ENCODE measurements at regions not wholly inside any gene's neighbourhood (a gene's known extent, or its start where the extent isn't known, plus 50 kb on each side); places are given as distances from the start of the nearest gene placed in this dataset.
"Not testable (repeated sequence)": the region's sequence is repeated elsewhere in the genome, so short reads cannot be mapped to it uniquely, and the experiment has no call there.

DNA sequence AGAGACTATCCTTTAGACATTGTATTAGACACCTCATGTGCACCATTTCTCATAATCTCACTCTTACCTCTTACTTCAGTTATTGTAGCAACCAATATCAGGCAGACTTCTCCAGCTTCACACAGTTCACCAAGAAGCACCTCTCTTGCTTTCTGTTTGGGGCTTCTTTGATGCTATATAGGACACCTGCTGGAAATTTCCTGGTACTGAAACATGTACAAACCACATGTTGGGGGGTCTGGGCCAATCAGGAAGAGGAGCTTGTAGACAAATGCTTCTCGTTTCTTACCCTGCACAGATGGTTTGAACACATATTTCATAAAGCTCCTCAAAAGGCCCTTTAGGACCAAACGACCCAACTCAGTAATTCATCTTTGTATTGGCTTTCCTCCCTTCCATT is 212.1 kb downstream of the IZUMO3 start:
- no peak for DNase-seq

DNA sequence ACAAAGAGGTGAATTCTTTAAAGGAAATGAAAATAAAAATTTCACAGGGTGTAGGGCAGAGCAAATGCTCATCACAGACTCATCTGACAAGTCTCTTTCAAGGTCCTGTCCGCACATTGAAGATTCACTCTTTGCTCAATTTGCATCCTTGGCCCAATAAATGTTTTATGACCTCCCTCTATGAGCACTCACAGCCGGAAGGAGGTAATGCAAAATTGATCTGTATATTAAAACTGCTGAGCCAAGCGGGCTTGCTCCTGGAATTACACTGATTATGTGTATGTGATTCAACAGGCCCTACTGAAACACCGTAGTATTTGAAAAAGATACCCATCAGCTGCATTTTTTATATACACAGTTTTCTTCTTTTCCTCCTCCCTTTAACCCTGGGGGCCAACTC is 246.8 kb downstream of the IZUMO3 start:
- DNase-seq, result peak; percentile 93

DNA sequence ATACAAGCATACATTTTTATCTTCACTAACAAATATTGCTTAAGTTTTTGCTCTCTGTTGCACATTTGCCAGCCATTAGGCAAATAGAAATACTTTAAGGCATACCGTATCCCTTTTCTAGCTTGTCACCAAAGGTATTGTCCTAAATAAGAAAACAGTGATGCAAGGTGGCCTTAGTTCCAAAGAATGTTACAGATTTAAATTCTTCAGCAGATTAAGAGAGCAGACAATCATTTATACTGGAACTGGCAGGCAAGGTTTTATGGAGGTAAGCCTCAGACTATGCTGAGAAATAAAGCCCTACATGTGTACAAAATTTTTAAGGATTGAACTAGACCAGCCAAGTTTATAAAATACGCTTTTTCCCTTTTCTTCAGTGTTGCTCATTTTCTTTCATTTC is 247.8 kb downstream of the IZUMO3 start:
- DNase-seq, result no peak

DNA sequence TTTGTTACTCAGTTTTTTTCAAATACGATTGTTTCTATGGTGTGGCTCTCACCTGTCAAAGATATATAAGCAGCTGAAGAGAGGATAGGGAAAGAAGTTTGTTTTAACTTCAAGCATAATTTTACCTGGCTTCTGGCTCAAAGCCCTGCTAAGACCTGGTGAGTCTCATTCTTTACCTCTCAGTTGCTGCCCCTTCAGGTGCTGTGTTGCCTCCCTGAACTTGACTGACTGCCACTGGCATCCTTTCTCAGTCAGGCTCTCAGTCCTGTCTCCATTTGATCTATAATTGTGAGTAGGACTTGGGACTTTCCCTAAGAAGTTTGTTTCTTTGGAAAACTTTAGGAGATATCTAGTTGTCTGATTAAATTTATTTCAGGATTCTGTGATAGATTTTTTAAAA is 249.6 kb downstream of the IZUMO3 start:
- DNase-seq, result no peak

- peak; percentile 99 for DNase-seq
Measured at GRCh38 chr9:24293386-24293785, 252.3 kb downstream of the IZUMO3 start.

- DNase-seq, result no peak
Measured at GRCh38 chr9:24286761-24287160, 258.9 kb downstream of the IZUMO3 start.

DNA sequence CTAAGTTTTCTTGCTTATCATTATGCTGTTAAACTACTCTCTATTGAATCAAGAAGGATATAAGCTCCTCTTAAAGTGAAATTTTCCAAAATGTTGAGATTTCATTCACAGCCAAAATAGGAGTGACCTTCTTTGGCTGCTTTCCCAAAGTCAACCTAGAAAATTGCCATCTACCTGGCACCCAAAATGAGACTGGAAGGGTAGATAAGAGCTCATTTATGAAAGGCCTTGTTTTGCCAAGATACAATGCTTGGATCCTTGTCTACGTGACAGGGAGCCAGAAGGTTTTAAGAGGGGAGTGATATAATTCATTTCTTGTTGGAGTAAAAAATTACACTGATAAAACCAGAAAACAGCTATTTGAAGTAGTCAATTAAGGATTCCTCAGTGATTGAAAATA is 287.1 kb downstream of the IZUMO3 start:
- no peak for DNase-seq

GRCh38 chr9:24257726-24258125 is 288.0 kb downstream of the IZUMO3 start:
- DNase-seq, result no peak

DNA sequence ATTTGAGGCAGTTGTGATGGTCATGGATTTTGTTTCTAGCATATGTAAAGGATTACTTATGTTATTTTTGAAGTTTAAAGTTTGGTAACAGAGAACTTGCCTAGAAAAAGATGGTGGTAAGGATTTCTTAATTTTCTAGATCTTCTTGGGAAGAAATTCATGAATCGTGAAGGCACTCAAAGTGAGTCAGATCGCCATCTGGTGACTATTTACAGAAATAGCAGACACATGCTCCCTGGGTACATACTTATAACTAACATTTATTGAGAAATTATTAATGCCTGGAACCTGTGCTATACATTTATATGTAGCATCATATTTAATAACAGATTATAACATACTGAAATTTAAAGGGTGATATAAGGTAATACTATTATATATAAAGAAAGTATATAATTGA is 299.7 kb downstream of the IZUMO3 start:
- peak; percentile 47 for DNase-seq

- no peak for DNase-seq
Measured at GRCh38 chr9:24242576-24242975, 303.1 kb downstream of the IZUMO3 start.

DNA sequence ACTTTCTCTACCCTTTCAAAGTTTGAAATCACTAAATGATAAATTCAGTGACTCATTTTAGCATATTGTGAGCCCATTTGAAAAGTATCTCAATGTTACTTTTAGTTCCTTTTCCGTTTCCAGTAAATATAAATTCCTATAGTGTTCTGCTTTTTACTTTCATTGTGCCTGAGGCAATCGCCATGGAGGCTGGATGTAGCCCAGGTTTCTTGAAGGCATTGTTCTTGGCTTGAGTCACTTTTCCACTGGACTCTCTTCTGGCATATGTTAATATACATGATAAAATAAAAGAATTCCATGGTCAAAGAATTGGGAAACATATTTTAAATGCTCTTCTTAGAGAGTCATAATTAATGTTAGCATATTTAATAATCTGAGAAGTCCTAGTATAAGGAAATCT is 327.0 kb downstream of the IZUMO3 start:
- DNase-seq, result no peak

GRCh38 chr9:24210641-24211040 is 335.1 kb downstream of the IZUMO3 start:
- no peak for DNase-seq

- no peak for DNase-seq
Measured at GRCh38 chr9:24189986-24190385, 355.7 kb downstream of the IZUMO3 start.

GRCh38 chr9:24180572-24180971 is 354.5 kb upstream of the ELAVL2 start:
- not testable (repeated sequence) for DNase-seq

- no peak for DNase-seq
Measured at GRCh38 chr9:24144796-24145195, 318.8 kb upstream of the ELAVL2 start.

GRCh38 chr9:24135072-24135471 is 309.0 kb upstream of the ELAVL2 start:
- DNase-seq, result not testable (repeated sequence)

DNA sequence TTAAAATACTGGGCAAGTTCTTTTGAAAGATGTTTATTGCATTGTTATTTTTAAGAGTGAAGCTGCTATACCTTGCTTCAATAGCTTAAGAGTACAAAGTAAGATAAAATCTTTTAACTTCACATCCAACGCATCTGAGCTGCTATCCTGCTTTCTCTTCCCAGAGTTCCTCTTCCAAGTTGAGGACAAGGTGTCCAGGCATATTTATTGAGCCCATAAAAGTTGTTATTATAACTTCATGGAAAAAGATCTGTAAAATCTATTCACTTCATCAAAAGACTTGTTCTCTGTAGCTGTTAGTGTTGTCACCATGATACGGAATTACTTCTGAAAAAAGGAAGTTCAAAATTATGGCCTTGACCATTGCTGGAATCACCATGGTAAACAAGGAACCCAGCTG is 306.2 kb upstream of the ELAVL2 start:
- DNase-seq, result no peak

DNA sequence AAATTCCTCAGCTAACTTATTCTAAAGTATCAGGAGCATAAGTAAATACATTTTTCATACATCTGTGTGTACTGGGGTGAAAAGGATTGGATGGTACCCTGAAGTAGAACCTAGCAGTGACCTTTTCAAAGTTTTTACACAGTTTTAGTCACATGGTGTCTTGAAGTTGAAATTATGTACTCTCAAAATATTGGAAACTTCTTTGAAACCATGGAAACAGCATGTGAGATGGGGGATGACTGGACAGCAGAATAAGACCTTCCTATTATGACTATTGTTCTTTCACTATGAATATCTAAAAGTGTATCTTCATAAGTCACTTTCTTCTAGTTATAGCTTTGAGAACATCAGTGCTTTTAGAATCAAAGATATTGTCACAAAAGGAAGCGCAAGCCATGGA is 301.5 kb upstream of the ELAVL2 start:
- no peak for DNase-seq

DNA sequence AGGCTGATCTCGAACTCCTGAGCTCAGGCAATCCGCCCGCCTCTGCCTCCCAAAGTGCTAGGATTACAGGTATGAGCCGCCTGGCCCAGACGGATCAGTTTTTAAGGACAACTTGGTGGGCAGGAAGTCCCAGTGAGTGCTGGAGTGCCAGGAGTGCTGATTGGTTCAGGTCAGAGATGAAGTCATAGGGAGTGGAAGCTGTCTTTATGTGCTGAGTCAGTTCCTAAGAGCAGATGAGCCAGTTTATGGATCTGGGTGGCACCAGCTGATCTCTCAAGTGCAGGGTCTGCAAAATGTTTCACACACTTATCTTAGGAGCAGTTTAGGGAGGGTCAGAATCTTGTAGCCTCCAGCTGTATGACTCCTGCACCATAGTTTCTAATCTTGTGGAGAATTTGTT is 292.1 kb upstream of the ELAVL2 start:
- no peak for DNase-seq

DNA sequence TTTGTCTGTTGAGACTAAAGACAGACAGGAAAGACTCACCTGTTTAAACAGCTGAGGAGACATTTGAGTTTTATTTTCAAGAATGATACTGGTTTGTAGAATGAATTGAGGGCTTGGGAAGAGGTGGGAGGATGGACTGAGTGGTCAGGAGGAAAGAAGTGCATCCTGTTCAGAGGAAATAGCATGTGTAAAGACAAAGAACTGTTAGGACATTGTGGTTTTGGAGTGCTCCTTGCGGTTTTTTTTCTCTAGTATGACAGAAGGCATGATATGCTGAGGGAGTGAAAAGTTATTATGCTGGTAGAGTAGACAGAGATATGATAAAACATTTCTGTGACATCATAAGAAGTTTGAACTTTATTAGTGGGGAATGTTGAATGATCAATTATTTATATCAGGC is 270.7 kb upstream of the ELAVL2 start:
- no peak for DNase-seq

DNA sequence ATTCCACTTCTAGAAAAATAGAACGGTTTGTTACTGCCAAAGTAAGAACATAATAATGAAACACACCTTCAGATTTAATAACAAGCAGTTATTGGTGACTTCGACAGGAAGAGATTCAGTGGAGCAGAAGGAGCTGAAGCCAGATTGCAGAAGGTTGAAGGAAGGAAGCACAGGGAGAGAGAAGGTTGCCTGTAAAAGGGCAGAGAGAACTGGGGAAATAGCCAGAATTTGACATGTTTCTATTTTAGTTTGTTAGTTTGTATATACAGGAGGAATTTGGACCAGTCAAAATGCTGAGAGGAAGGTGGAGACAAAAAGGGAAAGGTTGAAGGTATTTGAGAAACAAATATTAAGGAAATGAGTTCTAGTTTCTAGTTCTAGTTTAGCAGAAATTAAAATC is 269.2 kb upstream of the ELAVL2 start:
- no peak for DNase-seq

DNA sequence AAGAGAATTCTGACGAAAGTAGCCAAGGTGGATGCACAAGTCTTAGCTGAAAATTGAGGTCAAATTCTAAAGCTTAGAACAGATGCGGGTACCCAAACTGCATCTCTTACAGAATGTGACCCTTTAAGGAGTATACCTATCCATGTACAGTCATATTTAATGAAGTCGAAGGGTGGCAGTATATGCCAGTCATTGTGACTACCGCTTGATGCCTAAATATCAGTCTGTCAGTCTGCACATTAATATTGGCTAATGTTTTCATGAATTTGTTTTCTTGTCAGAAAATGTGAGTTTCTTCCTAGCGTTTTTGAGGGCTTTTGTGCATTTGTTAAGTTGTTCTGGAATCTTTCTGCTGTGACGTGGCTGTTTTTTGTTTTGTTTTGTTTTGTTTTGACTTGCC is 264.5 kb upstream of the ELAVL2 start:
- DNase-seq, result no peak

DNA sequence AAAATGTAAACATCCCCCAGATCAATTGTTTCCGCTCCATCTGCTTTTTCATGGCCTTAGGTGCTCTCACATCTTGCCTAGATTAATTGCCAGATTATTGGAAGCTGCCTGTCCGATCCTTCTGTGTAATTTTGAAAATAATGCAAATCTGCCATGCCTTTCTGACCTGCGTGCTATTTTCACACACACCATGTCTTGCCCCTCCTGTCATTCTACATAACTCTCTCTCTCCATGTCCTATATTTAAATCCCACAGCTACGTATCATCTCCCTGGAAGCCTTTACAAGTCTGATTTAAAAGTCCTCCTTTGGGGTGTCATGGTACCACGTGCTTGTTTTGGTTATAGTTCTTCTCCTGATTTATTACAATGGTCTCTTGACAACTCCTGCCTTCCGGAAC is 247.6 kb upstream of the ELAVL2 start:
- no peak for DNase-seq

DNA sequence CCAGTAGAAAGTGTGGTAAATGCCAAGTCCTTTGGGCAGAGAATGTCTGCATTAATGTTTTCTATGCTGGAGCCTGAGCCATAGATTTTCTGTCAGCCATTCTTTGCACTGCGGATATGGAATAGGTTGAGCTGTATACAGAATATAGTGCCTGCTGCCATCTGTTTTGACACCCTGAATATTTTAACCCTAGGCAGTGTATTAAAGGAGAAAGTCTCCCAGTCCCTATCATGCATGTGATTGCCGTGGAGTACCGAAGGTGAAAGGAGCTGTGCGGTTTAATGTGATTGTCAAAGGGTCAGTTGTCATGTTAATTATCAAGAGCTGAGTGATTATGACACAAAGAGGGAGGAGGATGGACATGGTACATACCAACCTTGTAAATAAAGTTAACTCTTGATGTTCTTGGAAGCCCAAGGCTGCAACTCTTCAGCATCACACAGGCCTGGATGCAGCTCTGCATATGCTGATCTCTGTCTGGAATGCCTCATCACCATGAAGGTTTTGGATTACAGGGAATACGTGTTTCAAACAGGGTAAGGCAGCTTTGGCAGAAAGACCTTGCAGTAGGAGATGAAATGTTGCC is 247.1 kb upstream of the ELAVL2 start:
- DNase-seq, result no peak

- DNase-seq, result no peak
Measured at GRCh38 chr9:24071716-24072115, 245.7 kb upstream of the ELAVL2 start.

DNA sequence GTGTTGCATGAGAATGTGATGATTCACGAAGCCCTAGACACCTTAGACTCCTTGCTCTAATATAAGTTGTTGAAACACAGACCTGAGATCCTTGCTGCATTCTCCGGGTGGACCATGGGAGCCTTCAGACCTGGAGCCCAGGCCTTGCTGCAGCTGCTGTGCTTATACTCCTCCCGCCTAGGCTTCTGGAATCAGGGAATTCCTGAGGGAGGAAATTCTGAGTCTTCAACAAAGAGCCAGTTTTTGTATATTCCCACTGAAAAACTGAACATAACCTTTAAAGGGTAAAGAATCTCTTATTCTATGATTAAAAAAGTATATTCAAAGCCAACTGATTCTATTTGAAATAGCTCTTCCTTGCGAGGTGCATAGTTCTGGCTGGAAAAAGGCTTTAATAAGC is 245.1 kb upstream of the ELAVL2 start:
- no peak for DNase-seq

Data from NCI-H526 treated with DMSO at 0.1 percent for 48 hours (cell line).